Breast epithelium (tissue), 3 donors: ENCODE measurements at regions not wholly inside any gene's neighbourhood (a gene's known extent, or its start where the extent isn't known, plus 50 kb on each side); places are given as distances from the start of the nearest gene placed in this dataset.

Experiments
- POLR2A ChIP-seq: fragments of 450-650 bp; IDR thresholded peaks from one replicate; pipeline ENCODE4 v1.6.1; 2016; ENCODE audit warnings: antibody characterized with exemption, mild to moderate bottlenecking, moderate library complexity
- POLR2AphosphoS5 ChIP-seq, 3 donors: sonication (generic); formaldehyde crosslinking; IDR thresholded peaks; one replicate each; pipeline ENCODE4 v1.6.1; 2017; ENCODE audit warnings: antibody characterized with exemption in 3 of 3

DNA sequence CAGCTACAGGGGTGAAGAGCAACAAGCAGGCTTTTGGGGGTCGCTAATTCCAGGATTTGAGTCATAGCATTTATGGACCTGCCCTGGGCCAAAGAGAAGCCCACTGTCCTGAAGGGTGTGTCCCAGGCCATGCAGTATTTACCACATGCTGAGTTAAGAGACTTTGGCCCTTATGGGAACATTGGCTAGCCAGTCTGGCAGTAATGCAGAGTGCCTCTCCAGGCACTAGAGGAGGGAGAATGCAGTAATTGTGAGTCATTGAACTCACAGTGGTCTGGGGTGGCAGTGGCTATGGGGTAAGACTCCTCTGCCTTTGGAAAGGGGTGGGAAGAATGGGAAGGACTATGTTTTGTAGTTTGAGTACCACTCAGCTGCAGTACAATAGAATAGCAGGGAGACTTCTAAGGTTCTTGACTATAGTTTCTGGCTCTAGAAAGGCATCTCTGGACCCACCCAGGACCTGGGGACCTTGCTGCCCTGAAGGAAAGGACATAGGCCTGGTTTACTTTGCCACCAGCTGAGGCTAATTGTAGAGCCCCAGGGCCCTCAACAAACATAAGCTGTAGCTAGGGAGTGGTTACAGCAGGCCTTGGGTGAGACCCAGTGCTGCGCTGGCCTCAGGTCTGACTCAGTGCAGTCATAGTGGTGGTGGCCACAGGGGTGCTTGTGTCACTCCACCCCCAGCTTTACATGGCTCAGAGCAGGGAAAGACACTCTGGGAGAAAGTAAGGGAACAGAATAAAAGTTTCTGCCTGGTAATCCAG lies 520.9 kb downstream of the HTR1B start:
- no peak for TF ChIP-seq POLR2AphosphoS5 (IDR thresholded peaks at IDR 0.05)
- no peak for TF ChIP-seq POLR2A
